PFSK-1 (cell line): ENCODE measurements at regions not wholly inside any gene's neighbourhood (a gene's known extent, or its start where the extent isn't known, plus 50 kb on each side); places are given as distances from the start of the nearest gene placed in this dataset.

ENCODE experiments used
- POLR2AphosphoS5 ChIP-seq: IDR thresholded peaks from 2 replicates; pipeline ENCODE4 v1.6.1; 2012; ENCODE audit warnings: low read depth, mild to moderate bottlenecking, control low read depth, low read length, moderate library complexity
- SIN3A ChIP-seq: IDR thresholded peaks from 2 replicates; pipeline ENCODE4 v1.6.1; 2012; ENCODE audit warnings: mild to moderate bottlenecking, low read length, moderate library complexity, borderline replicate concordance; ENCODE audit not compliant: insufficient read depth
- TAF1 ChIP-seq: IDR thresholded peaks from 2 replicates; pipeline ENCODE4 v1.6.1; 2012; ENCODE audit warnings: low read length, control low read depth, borderline replicate concordance; ENCODE audit not compliant: insufficient read depth

DNA sequence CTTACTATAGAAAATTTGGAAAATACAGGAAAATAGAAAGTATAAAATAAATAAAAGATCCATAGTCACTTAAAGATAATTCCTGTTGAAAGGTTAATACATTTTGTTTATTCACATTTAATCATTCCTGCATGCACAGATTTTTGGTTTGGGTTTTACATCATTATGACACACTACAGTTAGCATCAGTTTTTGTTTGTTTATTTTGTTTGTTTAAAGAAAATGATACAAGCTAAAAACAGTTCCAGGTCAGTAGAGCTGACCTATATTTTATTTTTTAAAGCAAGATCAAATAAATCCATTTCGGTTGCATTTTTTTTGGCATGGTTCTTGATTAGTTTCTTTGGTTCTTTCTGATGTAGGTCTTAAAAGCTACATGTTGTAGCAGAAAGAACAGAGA is 68.8 kb upstream of the CCDC91 start:
- TF ChIP-seq POLR2AphosphoS5 (no peak), SIN3A (no peak), TAF1 (no peak)
